ENCODE measurements at regions not wholly inside any gene's neighbourhood (a gene's known extent, or its start where the extent isn't known, plus 50 kb on each side); places are given as distances from the start of the nearest gene placed in this dataset.

DNA sequence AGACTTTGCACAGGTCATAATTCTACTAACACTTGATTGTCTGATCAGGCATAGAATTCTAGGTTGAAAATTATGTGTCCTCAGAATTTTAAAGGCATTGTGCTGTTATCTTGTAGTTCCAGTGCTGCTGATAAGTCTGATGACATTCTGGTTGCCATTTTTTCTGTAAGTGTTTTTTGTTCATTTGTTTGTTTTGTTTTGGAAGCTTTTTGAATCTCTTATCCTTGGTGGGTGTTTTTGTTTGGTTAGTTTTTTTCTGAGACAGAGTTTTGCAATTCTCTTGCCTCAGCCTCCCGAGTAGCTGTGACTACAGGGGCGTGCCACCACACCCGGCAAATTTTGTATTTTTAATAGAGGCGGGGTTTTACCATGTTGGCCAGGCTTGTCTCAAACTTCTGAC, 178.9 kb downstream of the CCDC71L start:
- no peak for DNase-seq (ENCODE audit: low spot score)

- no peak for DNase-seq (ENCODE audit: low spot score)
These were observed 180.3 kb downstream of the CCDC71L start for GRCh38 chr7:106480616-106481031.

DNA sequence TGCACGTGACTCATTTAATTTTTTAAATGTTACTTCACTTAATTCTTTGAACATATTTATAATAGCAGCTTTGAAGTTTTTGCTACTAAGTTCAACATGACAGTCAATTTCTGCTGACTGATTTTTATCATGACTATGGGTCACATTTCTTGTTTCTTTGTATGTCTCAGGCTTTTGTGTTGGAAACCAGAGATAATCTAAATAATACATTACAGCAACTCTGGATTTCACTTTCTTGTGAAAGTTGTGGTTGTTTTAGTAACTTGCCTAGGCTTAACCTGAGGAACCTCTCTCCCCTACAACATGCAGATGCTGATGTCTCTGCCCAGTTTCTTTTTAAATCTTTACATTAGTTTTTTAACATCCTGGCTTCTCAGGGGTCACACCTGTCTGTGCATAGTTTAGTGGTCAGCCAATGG, 180.8 kb downstream of the CCDC71L start:
- no peak for DNase-seq (ENCODE audit: low spot score)

DNA sequence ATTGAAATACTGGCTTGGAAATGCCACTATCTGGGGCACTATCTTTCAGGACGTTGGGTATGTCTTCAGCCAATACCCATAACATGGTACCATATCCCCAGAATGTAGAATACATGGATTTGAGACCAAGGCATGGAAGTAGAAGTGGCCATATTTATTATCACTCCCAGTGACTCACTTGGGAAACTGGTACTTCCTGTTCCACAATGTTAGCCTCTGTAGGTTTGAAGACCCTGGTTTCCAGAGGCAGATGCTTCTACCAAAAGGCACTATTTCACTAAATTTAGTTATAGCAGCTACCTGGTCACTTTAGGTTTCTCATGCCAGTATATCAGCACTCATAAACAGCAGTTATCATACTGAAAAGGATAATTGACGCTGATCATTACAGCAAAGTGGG, 184.2 kb downstream of the CCDC71L start:
- DNase-seq (ENCODE audit: low spot score) = no peak

DNA sequence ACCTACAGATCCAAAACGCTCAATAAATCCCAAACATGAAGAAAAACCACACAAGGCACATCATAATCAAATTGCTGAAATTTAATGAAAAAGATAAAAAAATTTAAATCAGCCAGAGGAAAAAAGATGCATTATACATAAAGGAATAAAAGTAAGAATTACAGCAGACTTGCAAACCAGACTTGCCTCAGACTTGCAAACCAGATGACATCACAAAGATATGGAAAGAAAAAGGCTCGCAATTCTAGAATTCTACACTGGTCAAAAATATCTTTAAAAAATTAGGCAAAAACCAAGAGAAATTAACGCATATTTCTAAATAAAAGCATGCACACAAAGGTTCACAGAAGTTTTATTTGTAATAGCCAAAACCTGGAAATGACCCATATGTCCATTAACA, 188.0 kb upstream of the NAMPT start:
- DNase-seq (ENCODE audit: low spot score) = no peak

DNA sequence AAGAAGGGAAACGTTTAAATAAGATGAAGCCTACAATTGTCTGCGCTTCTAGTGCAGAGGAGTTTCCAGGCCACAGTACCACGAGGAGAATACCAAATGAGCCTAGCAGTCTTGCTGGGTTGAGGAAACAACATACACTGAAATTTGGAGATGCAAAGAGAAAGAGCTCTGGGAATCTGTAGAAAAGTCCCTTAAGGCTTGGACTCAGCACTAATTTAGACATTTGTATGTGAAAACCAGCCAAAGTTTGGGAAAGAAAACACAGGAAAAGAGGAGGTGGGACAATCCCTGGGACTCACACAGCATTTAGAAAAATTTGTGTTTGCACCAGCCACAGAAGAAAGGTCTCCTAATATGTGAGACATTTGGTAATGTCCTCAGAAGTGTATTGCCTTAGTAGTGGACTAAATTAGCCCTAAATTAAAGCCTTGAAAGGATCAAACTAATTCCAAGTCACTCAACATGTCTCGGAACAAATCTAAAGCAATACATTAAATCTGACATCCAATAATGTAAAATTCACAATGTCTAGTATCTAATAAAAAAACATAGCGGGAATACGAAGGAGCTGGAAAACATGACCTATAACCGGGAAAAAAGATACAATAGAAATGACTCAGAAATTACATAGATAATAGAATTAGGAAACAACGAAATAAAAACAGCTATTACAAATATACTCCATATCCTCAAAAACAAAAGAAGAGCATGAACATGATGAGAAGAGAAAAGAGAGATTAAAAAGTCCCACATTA, 187.1 kb upstream of the NAMPT start:
- DNase-seq (ENCODE audit: low spot score) = no peak

DNA sequence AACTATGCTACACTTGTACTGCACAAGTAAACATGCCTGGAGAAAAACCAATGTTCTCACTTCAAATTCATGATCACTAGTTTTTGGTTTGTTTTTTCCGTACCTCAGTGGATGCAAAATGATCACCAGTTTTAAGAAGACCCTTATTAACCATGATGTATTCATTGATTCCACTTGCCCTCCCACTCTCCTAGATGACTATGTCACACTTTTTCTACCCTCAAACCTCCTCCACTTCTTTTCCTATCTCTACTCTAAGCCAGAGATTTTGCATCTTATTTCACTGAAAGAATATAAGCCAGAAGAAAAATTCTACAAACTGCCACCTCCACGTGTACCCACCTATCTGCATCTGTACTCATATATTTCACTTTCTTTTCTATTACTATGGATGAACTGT, 186.2 kb upstream of the NAMPT start:
- DNase-seq (ENCODE audit: low spot score) = no peak

GRCh38 chr7:106466867-106467266, 182.1 kb upstream of the NAMPT start:
- no peak for DNase-seq (ENCODE audit: low spot score)

GRCh38 chr7:106465704-106466468, 181.1 kb upstream of the NAMPT start:
- DNase-seq (ENCODE audit: low spot score) = no peak

DNA sequence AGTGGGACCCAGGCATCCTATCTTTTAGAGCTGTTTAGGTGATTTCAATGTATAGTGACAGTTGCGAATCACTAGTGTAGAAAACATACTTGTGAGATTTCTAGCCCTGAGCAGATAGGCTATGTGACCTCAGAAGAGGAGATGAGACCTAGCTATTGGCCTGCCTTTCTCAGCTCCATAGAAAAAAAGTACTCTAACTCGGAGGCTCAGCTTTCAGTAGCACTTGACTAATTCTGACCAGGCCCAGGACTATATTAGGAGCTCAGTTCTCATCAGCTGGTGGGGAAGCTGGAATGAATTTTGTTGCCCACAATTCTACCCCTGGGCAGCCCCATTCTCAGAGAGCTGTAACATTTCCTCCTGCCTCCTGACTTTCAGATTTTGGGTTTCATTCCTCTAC, 179.9 kb upstream of the NAMPT start:
- DNase-seq (ENCODE audit: low spot score) = no peak

GRCh38 chr7:106463851-106464611, 179.2 kb upstream of the NAMPT start:
- no peak for DNase-seq (ENCODE audit: low spot score)

GRCh38 chr7:106462914-106463482, 178.2 kb upstream of the NAMPT start:
- DNase-seq (ENCODE audit: low spot score) = no peak

GRCh38 chr7:106462365-106462859, 177.6 kb upstream of the NAMPT start:
- peak; percentile 66 for DNase-seq (ENCODE audit: low spot score)

DNA sequence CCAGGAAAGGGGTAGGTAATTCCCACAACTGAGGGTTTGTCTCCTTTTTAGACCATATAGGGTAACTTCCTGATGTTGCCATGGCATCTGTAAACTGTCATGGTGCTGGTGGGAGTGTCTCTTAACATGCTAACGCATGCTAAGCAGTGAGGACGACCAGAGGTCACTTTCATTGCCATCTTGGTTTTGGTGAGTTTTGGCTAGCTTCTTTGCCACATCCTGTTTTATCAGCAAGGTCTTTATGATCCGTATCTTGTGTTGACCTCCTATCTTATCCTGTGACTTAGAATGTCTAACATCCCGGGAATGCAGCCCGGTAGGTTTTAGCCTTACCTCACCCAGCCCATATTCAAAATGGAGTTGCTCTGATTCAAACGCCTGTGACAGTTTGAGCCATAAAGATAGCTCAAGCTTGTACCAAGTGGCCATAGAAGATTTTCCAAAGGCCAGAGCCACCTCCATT, 176.0 kb upstream of the NAMPT start:
- peak; percentile 87 for DNase-seq (ENCODE audit: low spot score)

DNA sequence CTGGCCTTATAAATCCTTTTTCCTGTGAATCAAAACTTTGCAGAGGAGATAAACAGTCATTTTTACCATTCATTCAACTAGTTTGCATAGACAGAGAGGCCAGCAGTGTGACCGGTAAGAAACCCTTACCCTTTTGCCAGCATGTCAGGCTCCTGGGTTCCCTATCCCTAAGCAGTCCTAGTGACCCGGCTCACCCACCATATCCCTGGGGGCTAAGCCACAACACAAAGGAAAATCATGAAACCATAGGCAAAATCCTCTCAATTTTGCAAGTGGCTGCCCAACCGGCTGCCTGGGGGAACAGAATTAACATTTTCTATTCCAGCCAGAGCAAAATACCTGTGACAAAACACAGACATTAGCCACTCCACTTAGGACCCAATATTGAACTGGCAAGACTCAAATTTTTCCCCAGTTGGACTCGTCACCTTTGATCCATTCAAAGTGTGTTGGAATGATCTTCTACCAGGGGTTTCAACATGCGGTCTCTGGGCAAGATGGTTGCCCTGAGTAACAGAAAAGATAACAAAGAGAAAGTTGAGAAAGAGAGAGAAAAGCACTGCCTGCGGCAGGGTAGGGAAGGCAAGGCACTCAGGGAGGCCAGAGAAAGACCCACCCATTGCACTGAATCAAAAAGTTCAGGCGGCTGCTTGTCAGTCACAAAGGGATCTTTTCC, 174.8 kb upstream of the NAMPT start:
- no peak for DNase-seq (ENCODE audit: low spot score)

DNA sequence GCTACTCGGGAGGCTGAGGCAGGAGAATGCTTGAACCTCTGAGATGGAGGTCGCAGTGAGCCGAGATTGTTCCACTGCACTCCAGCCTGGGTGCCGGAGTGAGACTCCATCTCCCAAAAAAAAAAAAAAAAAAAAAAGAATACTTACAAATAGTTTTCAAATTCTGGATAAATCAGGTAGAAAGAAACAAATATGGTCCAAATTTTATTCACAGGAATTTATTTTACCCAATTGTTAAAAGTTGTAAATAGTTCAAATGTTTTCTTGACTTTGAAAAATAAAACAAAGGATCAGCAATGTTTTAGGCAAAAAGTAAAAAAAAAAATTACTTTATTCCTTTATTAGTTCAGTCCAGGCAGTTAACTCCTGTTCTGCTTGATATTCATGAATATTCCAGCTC, 172.9 kb upstream of the NAMPT start:
- no peak for DNase-seq (ENCODE audit: low spot score)

DNA sequence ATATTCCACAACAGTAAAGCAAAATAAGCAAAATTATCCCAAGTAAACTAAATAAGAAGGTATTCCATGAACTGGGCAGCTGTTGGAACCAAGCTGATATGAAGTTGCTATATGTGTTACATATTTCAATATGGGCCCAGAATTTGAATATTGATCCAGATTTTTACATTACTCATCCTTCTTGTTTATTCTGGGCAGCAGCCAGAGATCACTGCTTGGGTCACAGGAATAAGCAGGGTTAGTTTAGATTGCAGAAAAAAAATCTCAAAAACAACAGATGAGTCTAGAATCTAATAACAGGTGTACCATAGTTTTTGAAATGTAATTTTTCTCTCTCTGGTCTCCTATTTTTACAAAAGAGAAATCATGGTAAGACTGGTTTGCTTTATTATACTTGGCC, 171.5 kb upstream of the NAMPT start:
- no peak for DNase-seq (ENCODE audit: low spot score)

- DNase-seq (ENCODE audit: low spot score) = no peak
These were observed 167.5 kb upstream of the NAMPT start for GRCh38 chr7:106452031-106452851.

GRCh38 chr7:106451171-106451570, 166.4 kb upstream of the NAMPT start:
- no peak for DNase-seq (ENCODE audit: low spot score)

DNA sequence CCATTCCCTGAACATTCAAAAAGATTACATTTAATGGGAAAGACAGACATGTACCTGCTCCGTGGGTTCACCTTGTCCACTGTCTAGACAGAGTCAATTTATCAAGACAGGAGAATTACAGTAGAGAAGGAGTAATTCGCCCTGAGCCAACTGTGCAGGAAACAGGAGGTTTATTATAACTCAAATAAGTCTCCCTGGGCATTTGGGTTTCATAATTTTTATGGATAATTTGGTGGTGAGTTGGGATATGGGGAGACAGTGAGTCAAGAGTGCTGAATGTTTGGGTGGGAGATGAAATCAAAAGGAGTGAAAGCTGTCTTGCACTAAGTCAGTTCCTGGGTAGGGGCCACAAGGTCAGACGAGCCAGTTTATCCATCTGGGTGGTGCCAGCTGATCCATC, 165.9 kb upstream of the NAMPT start:
- DNase-seq (ENCODE audit: low spot score) = no peak
